Prostate gland (tissue), 2 donors: ENCODE measurements at regions not wholly inside any gene's neighbourhood (a gene's known extent, or its start where the extent isn't known, plus 50 kb on each side); places are given as distances from the start of the nearest gene placed in this dataset.

ENCODE experiments used
- DNase-seq: peaks from one replicate; pipeline ENCODE4 v3.0.0-alpha.2; 2019; ENCODE audit warnings: low spot score
- H3K27ac ChIP-seq, 2 donors: fragments of 200-600 bp; sonication (generic); 2 replicates each; pipeline ENCODE4 v1.5.1; 2017 to 2019
- H3K27me3 ChIP-seq: fragments of 200-600 bp; sonication (generic); replicated peaks from 2 replicates; pipeline ENCODE4 v1.5.1; 2019; ENCODE audit not compliant: insufficient read depth
- H3K36me3 ChIP-seq, 2 donors: fragments of 200-600 bp; sonication (generic); 1 replicate in 1 of 2; 2 replicates in 1 of 2; pipeline versions ENCODE4 v1.5.1 to v1.8.1; 2017 to 2019
- H3K4me1 ChIP-seq: fragments of 200-600 bp; sonication (generic); replicated peaks from 2 replicates; pipeline ENCODE4 v1.5.1; 2019
- H3K4me3 ChIP-seq, 2 donors: fragments of 200-600 bp; sonication (generic); 2 replicates each; pipeline ENCODE4 v1.5.1; 2017 to 2019
- H3K9me3 ChIP-seq: fragments of 200-600 bp; sonication (generic); 2 replicates; pipeline ENCODE4 v1.5.1; 2017
- CTCF ChIP-seq, 4 experiments: fragments of 200-600 bp in 2 of 4; fragments of 450-650 bp in 2 of 4; sonication (generic) in 2 of 4; IDR thresholded peaks; 1 replicate in 3 of 4; 2 replicates in 1 of 4; pipeline ENCODE4 v1.5.1; 2016 to 2019; ENCODE audit warnings: antibody characterized with exemption in 4 of 4, mild to moderate bottlenecking in 2 of 4, moderate library complexity in 2 of 4
- POLR2A ChIP-seq: fragments of 450-650 bp; IDR thresholded peaks from one replicate; pipeline ENCODE4 v1.6.1; 2016; ENCODE audit warnings: antibody characterized with exemption, mild to moderate bottlenecking
- POLR2AphosphoS5 ChIP-seq: sonication (generic); formaldehyde crosslinking; IDR thresholded peaks from one replicate; pipeline ENCODE4 v1.6.1; 2017; ENCODE audit warnings: antibody characterized with exemption
- WGBS: methylation state at CpG from one replicate; pipeline ENCODE4 v1.1.5; 2018; 5-methylcytosine and 5-hydroxymethylcytosine counted together
- intact Hi-C: fragments of 100-400 bp; cut with DNase I; formaldehyde crosslinking; loops from one replicate; pipeline ENCODE4 v1.14.2; 2022

- H3K9me3 ChIP-seq = no peaks in the 10 kb centered on the region
- intact Hi-C loops = no loop called here
- H3K27ac ChIP-seq = no peak overlapping the region
- H3K4me3 ChIP-seq = no peak overlapping the region
- 53% methylated on average over 6 of the region's 6 CpGs for WGBS
- H3K36me3 ChIP-seq = no peaks in the 10 kb centered on the region
- no peak for DNase-seq
- H3K27me3 ChIP-seq = no peaks in the 10 kb centered on the region
- H3K4me1 ChIP-seq = no peaks in the 10 kb centered on the region
- TF ChIP-seq CTCF (IDR thresholded peaks at IDR 0.05) (no peak), POLR2A (no peak), POLR2AphosphoS5 (no peak)
These were observed 1323.5 kb upstream of the TMEFF2 start for GRCh38 chr2:193518041-193518817.

GRCh38 chr2:193517615-193518014 lies 1322.9 kb upstream of the TMEFF2 start:
- Histone ChIP-seq H3K27me3 (no peaks in the 10 kb centered on the region), H3K4me3 (no peak overlapping the region), H3K9me3 (no peaks in the 10 kb centered on the region), H3K36me3 (no peaks in the 10 kb centered on the region), H3K4me1 (no peaks in the 10 kb centered on the region), H3K27ac (no peak overlapping the region)
- TF ChIP-seq POLR2A = no peak
- no peak for TF ChIP-seq POLR2AphosphoS5
- no peak for TF ChIP-seq CTCF (IDR thresholded peaks at IDR 0.05)
- intact Hi-C loops = no loop called here
- WGBS = 52% methylated on average over 1 of the region's 1 CpG
- DNase-seq = no peak

GRCh38 chr2:193506035-193506434 lies 1311.3 kb upstream of the TMEFF2 start:
- Histone ChIP-seq H3K36me3 (no peaks in the 10 kb centered on the region), H3K9me3 (no peaks in the 10 kb centered on the region), H3K27me3 (no peaks in the 10 kb centered on the region), H3K4me1 (no peaks in the 10 kb centered on the region), H3K27ac (no peak overlapping the region), H3K4me3 (no peak overlapping the region)
- intact Hi-C loops = no loop called here
- TF ChIP-seq CTCF (IDR thresholded peaks at IDR 0.05) = no peak
- no peak for TF ChIP-seq POLR2AphosphoS5
- TF ChIP-seq POLR2A = no peak
- WGBS = 96% methylated on average over 11 of the region's 11 CpGs
- DNase-seq = no peak

GRCh38 chr2:193505620-193506019 lies 1310.9 kb upstream of the TMEFF2 start:
- DNase-seq = no peak
- H3K4me3 ChIP-seq = no peak overlapping the region
- H3K4me1 ChIP-seq = no peaks in the 10 kb centered on the region
- TF ChIP-seq POLR2A (no peak), CTCF (IDR thresholded peaks at IDR 0.05) (no peak), POLR2AphosphoS5 (no peak)
- no peak overlapping the region for H3K27ac ChIP-seq
- no peaks in the 10 kb centered on the region for H3K36me3 ChIP-seq
- H3K27me3 ChIP-seq = no peaks in the 10 kb centered on the region
- WGBS = 78% methylated on average over 7 of the region's 7 CpGs
- no peaks in the 10 kb centered on the region for H3K9me3 ChIP-seq
- intact Hi-C loops = no loop called here

- intact Hi-C loops = no loop called here
- no peak overlapping the region for H3K27ac ChIP-seq
- H3K27me3 ChIP-seq = no peaks in the 10 kb centered on the region
- no peak overlapping the region for H3K4me3 ChIP-seq
- no peaks in the 10 kb centered on the region for H3K4me1 ChIP-seq
- no peaks in the 10 kb centered on the region for H3K9me3 ChIP-seq
- no peak for DNase-seq
- TF ChIP-seq CTCF (IDR thresholded peaks at IDR 0.05) (no peak), POLR2A (no peak), POLR2AphosphoS5 (no peak)
- H3K36me3 ChIP-seq = no peaks in the 10 kb centered on the region
- 95% methylated on average over 41 of the region's 42 CpGs for WGBS
These were observed 1307.8 kb upstream of the TMEFF2 start for GRCh38 chr2:193502363-193503035.
